Glutamatergic neuron (in vitro differentiated cells): ENCODE measurements at regions not wholly inside any gene's neighbourhood (a gene's known extent, or its start where the extent isn't known, plus 50 kb on each side); places are given as distances from the start of the nearest gene placed in this dataset.

ENCODE experiments used
- DNase-seq: peaks from one replicate; pipeline ENCODE4 v3.0.0; 2022
- H3K27ac Mint-ChIP-seq: one replicate; pipeline ENCODE4 v1.8.0; 2020; ENCODE audit warnings: mild to moderate bottlenecking, mixed read lengths, inconsistent platforms; ENCODE audit not compliant: unreplicated experiment
- H3K27me3 Mint-ChIP-seq: one replicate; pipeline ENCODE4 v1.8.0; 2020; ENCODE audit warnings: mild to moderate bottlenecking, moderate library complexity, mixed read lengths, inconsistent platforms; ENCODE audit not compliant: unreplicated experiment
- H3K36me3 Mint-ChIP-seq: one replicate; pipeline ENCODE4 v1.8.0; 2020; ENCODE audit warnings: mild to moderate bottlenecking, mixed read lengths, inconsistent platforms; ENCODE audit not compliant: unreplicated experiment
- H3K4me1 Mint-ChIP-seq: one replicate; pipeline ENCODE4 v1.8.0; 2020; ENCODE audit warnings: mild to moderate bottlenecking, low read depth, mixed read lengths, inconsistent platforms; ENCODE audit not compliant: unreplicated experiment
- H3K4me3 Mint-ChIP-seq: one replicate; pipeline ENCODE4 v1.8.0; 2020; ENCODE audit warnings: mild to moderate bottlenecking, mixed read lengths, inconsistent platforms; ENCODE audit not compliant: unreplicated experiment
- H3K9me3 Mint-ChIP-seq: one replicate; pipeline ENCODE4 v1.8.0; 2020; ENCODE audit warnings: mild to moderate bottlenecking, moderate library complexity, mixed read lengths, inconsistent platforms; ENCODE audit not compliant: unreplicated experiment
- TF ChIP-seq, protein P1 (sequence below): fragments of 200-600 bp; sonication (generic); IDR thresholded peaks from one replicate; pipeline ENCODE4 v1.5.0; 2021; ENCODE audit not compliant: partially characterized antibody, unreplicated experiment

DNA sequence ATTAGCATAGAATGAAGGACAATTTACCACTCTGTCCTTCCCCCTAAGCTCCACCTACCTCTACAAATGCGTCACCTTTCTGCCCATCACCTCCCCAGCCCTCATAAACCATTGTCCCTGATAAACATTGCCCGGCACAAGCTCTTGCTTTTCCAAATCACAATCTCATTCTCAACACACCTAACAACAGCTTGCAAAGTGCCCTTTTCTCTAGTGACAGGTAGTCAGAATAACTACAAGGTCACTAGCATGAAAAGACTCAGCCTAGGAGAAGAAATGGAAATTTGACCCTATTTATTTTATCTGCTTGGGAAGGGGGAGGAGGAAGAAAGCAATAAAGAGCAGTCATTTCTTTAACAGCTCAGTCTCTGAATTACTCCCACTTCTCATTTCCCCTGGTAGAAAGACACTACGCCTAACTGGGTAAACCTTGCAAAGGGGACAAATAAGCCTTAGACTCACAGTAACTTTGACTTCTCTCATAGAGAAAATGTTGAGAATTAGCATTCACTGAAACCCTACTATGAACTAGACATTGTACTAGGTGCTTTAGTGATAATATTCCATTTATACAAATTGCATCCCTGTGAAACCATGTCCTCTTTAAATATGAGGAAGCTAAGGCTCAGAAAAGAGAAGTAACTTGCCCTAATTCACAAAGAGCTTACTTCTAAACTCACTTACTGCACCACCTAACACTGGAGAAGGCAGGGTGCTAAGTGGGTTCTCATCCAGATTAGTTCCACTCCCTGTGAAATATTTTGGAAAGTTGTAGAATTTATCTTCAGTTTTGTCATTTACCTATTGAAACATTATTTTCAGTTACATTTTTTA is 116.2 kb upstream of the FNDC3A start:
- no peak for DNase-seq
- TF ChIP-seq, protein P1, sequence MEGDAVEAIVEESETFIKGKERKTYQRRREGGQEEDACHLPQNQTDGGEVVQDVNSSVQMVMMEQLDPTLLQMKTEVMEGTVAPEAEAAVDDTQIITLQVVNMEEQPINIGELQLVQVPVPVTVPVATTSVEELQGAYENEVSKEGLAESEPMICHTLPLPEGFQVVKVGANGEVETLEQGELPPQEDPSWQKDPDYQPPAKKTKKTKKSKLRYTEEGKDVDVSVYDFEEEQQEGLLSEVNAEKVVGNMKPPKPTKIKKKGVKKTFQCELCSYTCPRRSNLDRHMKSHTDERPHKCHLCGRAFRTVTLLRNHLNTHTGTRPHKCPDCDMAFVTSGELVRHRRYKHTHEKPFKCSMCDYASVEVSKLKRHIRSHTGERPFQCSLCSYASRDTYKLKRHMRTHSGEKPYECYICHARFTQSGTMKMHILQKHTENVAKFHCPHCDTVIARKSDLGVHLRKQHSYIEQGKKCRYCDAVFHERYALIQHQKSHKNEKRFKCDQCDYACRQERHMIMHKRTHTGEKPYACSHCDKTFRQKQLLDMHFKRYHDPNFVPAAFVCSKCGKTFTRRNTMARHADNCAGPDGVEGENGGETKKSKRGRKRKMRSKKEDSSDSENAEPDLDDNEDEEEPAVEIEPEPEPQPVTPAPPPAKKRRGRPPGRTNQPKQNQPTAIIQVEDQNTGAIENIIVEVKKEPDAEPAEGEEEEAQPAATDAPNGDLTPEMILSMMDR, result no peak
- Mint-ChIP-seq H3K4me1 (no peaks in the 10 kb centered on the region), H3K36me3 (no peaks in the 10 kb centered on the region), H3K4me3 (no peak overlapping the region), H3K27me3 (no peaks in the 10 kb centered on the region), H3K9me3 (no peaks in the 10 kb centered on the region), H3K27ac (no peak overlapping the region)

DNA sequence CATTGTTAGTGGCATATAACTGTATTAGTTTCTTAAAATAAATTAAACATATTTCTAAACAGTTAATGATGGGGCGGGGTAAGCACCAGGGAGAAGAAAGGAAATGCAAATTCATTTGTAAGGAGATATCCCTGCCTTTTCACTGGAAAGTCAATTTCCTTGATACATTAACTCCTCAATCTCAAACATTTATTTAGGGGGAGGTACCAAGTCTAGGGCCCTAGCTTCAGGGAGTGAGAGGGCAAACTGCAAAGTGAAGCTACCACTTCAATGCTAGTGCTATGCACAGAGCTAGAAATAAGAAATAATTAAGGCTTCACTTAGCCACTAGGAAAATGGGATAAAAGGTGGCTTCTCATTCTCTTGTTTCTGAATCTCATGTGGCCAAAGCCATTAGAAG is 115.3 kb upstream of the FNDC3A start:
- DNase-seq, result no peak
- Mint-ChIP-seq H3K27me3 (no peaks in the 10 kb centered on the region), H3K9me3 (no peaks in the 10 kb centered on the region), H3K4me3 (no peak overlapping the region), H3K4me1 (no peaks in the 10 kb centered on the region), H3K36me3 (no peaks in the 10 kb centered on the region), H3K27ac (no peak overlapping the region)
- TF ChIP-seq, protein P1, result no peak

DNA sequence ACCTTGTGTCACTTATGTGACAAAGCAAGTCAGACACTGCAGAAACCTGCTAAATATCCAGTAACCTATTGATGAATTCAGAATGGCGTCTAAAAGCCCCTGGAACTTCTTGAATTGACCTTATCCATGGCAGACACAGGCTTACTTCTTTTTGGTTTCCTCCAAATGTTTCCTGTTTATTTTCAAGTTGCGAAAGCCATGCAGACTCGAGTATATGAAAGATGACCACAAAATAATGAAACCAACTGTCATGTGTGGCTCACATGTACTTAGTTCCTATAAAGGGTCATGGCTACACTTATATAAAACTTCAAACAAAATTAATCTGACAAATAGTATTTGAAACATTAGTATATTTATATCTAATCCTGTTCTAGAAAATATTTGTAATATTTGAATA is 113.1 kb upstream of the FNDC3A start:
- Mint-ChIP-seq H3K27me3 (peaks cover 2% of the 10 kb centered on the region), H3K9me3 (no peaks in the 10 kb centered on the region), H3K4me3 (no peak overlapping the region), H3K27ac (no peak overlapping the region), H3K4me1 (no peaks in the 10 kb centered on the region), H3K36me3 (no peaks in the 10 kb centered on the region)
- DNase-seq, result no peak
- TF ChIP-seq, protein P1, result no peak

DNA sequence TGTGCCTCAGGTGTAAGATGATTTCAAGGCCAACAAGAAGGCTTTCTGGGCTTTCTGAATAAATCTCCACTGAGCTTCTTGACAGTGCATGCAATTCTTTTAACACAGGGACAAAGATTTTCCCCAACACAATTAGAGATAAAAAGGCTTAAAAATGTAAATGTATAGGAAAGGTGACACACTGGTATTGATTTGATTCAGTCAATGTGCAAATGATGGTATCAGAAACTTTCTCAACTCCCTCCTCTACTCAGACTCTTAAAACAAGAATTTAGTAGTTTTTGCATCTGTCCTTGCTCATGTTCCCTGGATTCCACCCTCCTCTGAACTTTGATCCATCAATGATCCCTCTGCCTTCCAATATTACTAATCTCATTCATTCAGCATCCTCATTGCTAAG is 111.6 kb upstream of the FNDC3A start:
- no peak overlapping the region for H3K4me3 Mint-ChIP-seq
- H3K27me3 Mint-ChIP-seq, result peaks cover 2% of the 10 kb centered on the region
- H3K36me3 Mint-ChIP-seq, result no peaks in the 10 kb centered on the region
- DNase-seq, result no peak
- TF ChIP-seq, protein P1, result no peak
- no peak overlapping the region for H3K27ac Mint-ChIP-seq
- no peaks in the 10 kb centered on the region for H3K9me3 Mint-ChIP-seq
- H3K4me1 Mint-ChIP-seq, result no peaks in the 10 kb centered on the region

DNA sequence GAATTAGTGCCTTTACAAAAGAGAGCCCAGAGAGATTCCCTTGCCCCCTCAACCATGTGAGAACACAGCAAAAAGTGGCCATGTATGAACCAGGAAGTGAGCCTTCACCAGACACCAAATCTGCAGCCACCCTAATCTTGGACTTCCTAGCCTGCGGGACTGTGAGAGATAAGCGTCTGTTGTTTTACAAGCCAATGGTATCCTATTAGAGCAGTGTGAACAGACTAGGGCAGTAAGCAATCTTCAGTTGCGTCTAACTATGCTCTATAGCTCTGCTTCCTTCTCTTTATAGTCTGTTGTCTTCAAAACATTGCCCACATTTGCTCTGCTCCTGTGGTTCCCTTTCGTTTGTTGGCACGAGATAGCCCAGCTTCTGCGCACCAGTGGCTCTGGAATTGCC is 109.5 kb upstream of the FNDC3A start:
- TF ChIP-seq, protein P1, result no peak
- Mint-ChIP-seq H3K9me3 (no peaks in the 10 kb centered on the region), H3K27me3 (peaks cover 2% of the 10 kb centered on the region), H3K36me3 (no peaks in the 10 kb centered on the region), H3K27ac (no peak overlapping the region), H3K4me3 (no peak overlapping the region), H3K4me1 (no peaks in the 10 kb centered on the region)
- no peak for DNase-seq
